Skin epidermis (tissue), 12 donors: ENCODE measurements at regions not wholly inside any gene's neighbourhood (a gene's known extent, or its start where the extent isn't known, plus 50 kb on each side); places are given as distances from the start of the nearest gene placed in this dataset.
"Not testable (repeated sequence)": the region's sequence is repeated elsewhere in the genome, so short reads cannot be mapped to it uniquely, and the experiment has no call there.

Source experiments
- H3K27ac ChIP-seq, 21 experiments: fragments of 200-600 bp; sonication (generic) in 11 of 21; one replicate each; pipeline ENCODE4 v1.5.0; 2020; ENCODE audit warnings: mild to moderate bottlenecking in 3 of 21, inconsistent platforms in 2 of 21, moderate library complexity in 2 of 21
- H3K4me3 ChIP-seq, 7 experiments: fragments of 200-600 bp; sonication (generic) in 2 of 7; one replicate each; pipeline ENCODE4 v1.5.0; 2020; ENCODE audit warnings: inconsistent platforms in 2 of 7, mild to moderate bottlenecking in 2 of 7, moderate library complexity in 1 of 7

GRCh38 chr7:86592185-86592584 lies 51.5 kb upstream of the GRM3 start:
- Histone ChIP-seq H3K27ac (no peak overlapping the region), H3K4me3 (no peak overlapping the region)

DNA sequence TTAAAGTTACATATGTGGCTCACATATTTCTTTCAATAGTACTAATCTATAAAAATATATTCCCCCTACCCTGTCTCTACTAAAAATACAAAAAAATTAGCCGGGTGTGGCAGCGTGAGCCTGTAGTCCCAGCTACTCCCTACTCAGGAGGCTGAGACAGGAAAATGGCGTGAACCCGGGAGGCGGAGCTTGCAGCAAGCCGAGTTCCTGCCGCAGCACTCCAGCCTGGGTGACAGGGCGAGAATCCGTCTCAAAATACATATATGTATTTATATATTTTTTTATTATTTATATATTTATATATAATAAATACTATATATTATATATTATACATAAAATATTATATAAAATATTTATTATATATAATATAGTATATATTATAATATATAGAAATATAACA lies 69.7 kb upstream of the GRM3 start:
- H3K4me3 ChIP-seq = no peak overlapping the region
- no peak overlapping the region for H3K27ac ChIP-seq

- no peak overlapping the region for H3K4me3 ChIP-seq
- no peak overlapping the region for H3K27ac ChIP-seq
These were observed 84.8 kb upstream of the GRM3 start for GRCh38 chr7:86558680-86559501.

DNA sequence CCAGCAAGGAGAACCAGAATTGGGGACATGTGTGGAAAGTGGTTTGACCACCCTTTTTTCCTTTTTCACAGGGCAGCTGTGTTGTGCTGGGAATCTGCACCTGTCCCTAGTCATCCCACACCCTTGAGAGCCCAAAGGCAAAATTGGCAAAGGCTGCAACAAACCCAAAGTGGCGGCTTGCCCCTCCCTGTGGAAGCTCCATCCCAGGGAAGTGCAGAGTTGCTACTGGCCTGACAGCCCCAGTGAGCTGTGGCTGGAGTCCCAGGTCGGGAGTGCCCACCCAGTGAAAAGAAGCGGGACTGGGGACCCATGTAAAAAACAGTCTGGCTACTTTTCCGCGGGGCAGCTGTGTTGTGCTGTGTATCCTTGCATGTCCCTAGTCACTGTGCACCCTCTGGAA lies 109.1 kb upstream of the GRM3 start:
- Histone ChIP-seq H3K4me3 (no peak overlapping the region), H3K27ac (no peak overlapping the region)

DNA sequence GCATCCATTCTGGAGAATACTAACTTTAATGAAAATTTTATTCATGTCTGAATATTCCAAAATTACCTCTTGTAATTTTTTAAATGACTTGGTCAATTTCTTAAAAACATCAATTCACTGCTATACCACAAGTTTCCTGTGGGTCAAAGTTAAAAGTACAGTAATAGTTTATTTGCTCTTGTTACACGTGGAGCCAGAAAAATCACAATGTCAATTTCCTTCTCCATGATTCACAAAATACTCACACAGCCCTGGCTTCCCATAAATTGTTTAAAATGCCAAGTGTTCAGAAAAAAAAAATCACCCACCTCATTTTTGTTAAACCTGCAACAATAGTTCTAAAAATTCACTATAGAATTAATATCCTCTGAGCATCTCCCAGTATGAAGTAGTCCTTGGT lies 139.5 kb upstream of the GRM3 start:
- Histone ChIP-seq H3K27ac (no peak overlapping the region), H3K4me3 (no peak overlapping the region)

GRCh38 chr7:86499986-86500385 lies 143.7 kb upstream of the GRM3 start:
- no peak overlapping the region for H3K4me3 ChIP-seq
- no peak overlapping the region for H3K27ac ChIP-seq

- H3K27ac ChIP-seq = no peak overlapping the region
These were observed 157.9 kb upstream of the GRM3 start for GRCh38 chr7:86485827-86486226.

DNA sequence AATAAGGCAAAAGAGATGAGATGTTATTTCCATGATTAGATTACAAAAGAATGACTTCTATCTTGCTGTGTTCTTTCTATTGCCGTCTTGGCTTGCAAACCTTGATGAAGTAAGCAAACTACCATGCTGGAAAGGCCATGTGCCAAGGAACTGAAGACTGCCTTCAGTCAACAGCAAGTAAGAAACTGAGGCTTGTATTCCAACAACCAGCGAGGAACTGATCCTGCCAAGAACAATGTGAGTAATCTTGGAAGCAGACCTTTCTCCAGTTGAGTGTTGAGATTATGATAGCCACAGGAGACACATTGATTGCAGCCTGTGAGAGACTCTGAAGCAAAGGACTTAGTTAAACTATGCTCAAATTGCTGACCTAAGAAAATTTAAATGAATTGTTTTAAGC lies 164.6 kb upstream of the GRM3 start:
- Histone ChIP-seq H3K27ac (no peak overlapping the region), H3K4me3 (no peak overlapping the region)

More at GRCh38 chr7:86485827-86486226, 157.9 kb upstream of the GRM3 start:
- no peak overlapping the region for H3K4me3 ChIP-seq

GRCh38 chr7:86477343-86477935 lies 166.3 kb upstream of the GRM3 start:
- H3K4me3 ChIP-seq = no peak overlapping the region

GRCh38 chr7:86470763-86471162 lies 172.9 kb upstream of the GRM3 start:
- Histone ChIP-seq H3K4me3 (no peak overlapping the region), H3K27ac (no peak overlapping the region)

More at GRCh38 chr7:86477343-86477935, 166.3 kb upstream of the GRM3 start:
- no peak overlapping the region for H3K27ac ChIP-seq

- H3K27ac ChIP-seq = no peak overlapping the region
- no peak overlapping the region for H3K4me3 ChIP-seq
These were observed 173.9 kb upstream of the GRM3 start for GRCh38 chr7:86469680-86470295.

DNA sequence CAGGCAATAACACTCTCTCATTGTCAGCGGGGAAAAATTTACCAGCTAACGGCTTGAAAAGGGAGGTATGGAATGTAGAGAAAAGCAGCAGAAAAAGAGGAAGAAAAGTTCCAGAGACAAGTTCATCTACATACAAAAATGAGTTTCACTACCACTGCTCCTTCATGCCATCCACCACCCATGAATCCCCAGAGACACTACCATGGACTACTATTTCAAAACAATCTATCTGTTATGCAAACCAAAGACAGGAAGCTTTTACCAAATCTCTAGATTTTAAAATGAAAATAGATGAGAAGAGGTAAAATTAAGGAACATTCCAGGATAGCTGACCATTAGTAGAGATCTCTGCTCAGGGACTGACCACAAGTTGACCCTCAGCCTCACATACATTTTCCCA lies 189.0 kb upstream of the GRM3 start:
- Histone ChIP-seq H3K27ac (no peak overlapping the region), H3K4me3 (no peak overlapping the region)

DNA sequence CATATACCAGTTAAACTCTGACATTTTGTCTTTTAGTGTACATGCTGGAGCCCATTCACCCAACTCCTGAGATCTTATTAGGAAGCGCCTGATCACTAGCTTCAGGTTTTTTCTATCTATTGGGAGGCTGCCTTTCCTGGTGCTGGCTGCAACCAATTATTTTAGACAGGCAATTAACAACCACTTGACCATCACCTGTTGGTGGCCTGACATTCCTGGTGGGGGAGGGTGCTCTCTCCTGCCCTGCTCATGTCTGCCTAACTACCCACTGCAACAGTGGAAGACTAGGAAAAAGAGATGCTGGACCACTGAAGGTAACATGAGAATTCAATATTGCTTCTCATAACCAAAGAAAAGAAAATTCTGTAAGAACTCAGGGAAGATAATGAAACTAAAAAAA lies 190.3 kb upstream of the GRM3 start:
- Histone ChIP-seq H3K27ac (no peak overlapping the region), H3K4me3 (no peak overlapping the region)

DNA sequence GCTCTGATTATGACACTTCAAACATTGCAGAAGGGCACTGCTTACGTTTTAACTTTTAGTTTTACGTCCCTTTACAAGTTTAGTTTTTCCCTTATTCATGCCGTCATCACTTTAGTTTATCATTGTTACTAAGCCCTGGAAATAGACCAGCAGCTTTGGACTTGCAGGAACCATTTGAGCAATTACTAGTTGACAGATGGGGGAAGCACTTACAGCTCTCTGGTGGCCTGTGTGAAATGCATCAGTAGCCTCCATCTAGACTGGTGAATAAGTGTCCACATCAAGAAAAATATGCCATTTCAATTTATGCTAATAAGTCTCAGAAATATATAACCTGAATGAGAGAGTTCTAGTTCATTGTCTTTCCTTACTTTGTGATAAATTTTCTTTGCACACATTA lies 194.9 kb upstream of the GRM3 start:
- Histone ChIP-seq H3K27ac (no peak overlapping the region), H3K4me3 (no peak overlapping the region)

- Histone ChIP-seq H3K27ac (no peak overlapping the region), H3K4me3 (no peak overlapping the region)
These were observed 198.4 kb upstream of the GRM3 start for GRCh38 chr7:86445285-86445684.

DNA sequence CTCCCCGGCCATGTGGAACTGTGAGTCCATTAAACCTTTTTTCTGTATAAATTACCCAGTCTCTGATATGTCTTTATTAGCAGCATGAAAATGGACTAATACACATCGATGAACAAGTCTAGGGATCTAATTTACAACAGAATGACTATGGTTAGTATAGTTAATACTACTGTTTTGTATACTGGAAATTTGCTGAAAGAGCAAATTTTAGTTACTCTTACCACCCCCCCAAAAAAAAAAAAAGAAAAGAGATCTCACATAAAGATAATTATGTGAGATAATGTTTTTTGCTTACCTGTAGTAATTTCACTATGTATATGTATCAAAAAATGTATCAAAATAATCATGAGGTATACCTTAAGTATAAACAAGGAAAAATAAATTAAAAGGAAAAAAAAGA lies 199.5 kb upstream of the GRM3 start:
- H3K27ac ChIP-seq = no peak overlapping the region

DNA sequence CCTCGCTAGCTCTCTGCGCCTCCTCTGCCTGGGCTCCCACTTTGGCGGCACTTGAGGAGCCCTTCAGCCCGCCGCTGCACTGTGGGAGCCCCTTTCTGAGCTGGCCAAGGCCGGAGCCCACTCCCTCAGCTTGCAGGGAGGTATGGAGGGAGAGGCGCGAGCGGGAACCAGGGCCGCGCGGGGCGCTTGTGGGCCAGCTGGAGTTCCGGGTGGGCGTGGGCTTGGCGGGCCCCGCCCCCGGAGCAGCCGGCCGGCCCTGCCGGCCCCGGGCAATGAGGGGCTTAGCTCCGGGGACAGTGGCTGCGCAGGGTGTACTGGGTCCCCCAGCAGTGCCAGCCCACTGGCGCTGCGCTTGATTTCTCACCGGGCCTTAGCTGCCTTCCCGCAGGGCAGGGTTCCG lies 203.3 kb upstream of the GRM3 start:
- H3K27ac ChIP-seq, H3K4me3 ChIP-seq: not testable (repeated sequence)

More for the DNA sequence above, 199.5 kb upstream of the GRM3 start:
- no peak overlapping the region for H3K4me3 ChIP-seq

- no peak overlapping the region for H3K4me3 ChIP-seq
- no peak overlapping the region for H3K27ac ChIP-seq
These were observed 205.7 kb upstream of the GRM3 start for GRCh38 chr7:86437951-86438450.

GRCh38 chr7:86431761-86432160 lies 211.9 kb upstream of the GRM3 start:
- no peak overlapping the region for H3K4me3 ChIP-seq
- H3K27ac ChIP-seq = no peak overlapping the region

DNA sequence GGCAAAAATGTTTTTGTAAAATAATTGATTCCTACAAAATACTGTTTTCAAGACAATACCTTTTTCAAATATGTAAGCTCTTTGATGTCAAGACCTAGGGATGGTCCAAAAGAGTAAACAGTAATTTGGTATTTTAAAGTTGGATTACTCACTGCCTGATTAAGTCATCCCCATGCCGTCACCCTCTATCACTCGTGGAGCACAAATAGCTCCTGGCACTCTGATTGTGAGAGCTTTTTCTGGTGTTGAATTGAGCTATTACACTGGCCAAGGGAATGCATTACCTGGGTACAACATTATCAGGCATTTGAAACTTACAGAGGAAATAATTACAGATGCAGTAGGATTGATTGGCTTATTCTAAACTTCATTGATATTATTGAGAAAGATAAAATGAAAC lies 231.9 kb upstream of the GRM3 start:
- H3K27ac ChIP-seq = no peak overlapping the region

DNA sequence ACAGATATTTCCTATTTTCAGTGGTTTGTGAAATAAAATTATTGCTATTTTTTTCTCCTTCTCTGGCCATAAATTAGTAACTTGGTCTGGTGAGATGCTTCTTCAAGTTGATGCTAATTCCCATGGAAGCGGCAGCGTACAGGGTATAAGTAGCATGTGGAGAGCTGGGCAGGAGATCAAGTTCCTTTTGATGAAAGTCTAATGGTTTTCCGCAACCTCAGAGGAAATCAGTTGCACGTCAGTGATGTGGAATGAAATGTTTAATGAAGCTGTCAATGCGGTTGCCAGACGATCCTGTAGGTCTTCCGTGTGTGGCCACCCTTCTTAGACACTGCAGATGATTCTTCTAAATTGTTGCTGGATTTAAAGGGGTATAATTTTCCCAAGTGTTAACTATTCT lies 236.4 kb upstream of the GRM3 start:
- no peak overlapping the region for H3K27ac ChIP-seq
- no peak overlapping the region for H3K4me3 ChIP-seq

More for the DNA sequence above, 231.9 kb upstream of the GRM3 start:
- H3K4me3 ChIP-seq = no peak overlapping the region
